ENCODE measurements at regions not wholly inside any gene's neighbourhood (a gene's known extent, or its start where the extent isn't known, plus 50 kb on each side); places are given as distances from the start of the nearest gene placed in this dataset.
"Not testable (repeated sequence)": the region's sequence is repeated elsewhere in the genome, so short reads cannot be mapped to it uniquely, and the experiment has no call there.

GRCh38 chr7:4438723-4439245 lies 243.3 kb upstream of the FOXK1 start:
- DNase-seq: no peak

GRCh38 chr7:4439444-4439843 lies 242.7 kb upstream of the FOXK1 start:
- no peak for DNase-seq

- DNase-seq: no peak
These were observed 238.0 kb upstream of the FOXK1 start for GRCh38 chr7:4444106-4444505.

- no peak for DNase-seq
These were observed 236.3 kb upstream of the FOXK1 start for GRCh38 chr7:4445777-4446176.

- DNase-seq: no peak
These were observed 232.8 kb upstream of the FOXK1 start for GRCh38 chr7:4449263-4449662.

- DNase-seq: no peak
These were observed 231.6 kb upstream of the FOXK1 start for GRCh38 chr7:4450483-4450882.

- no peak for DNase-seq
These were observed 221.5 kb upstream of the FOXK1 start for GRCh38 chr7:4460597-4460996.

- no peak for DNase-seq
These were observed 220.6 kb upstream of the FOXK1 start for GRCh38 chr7:4461531-4461930.

GRCh38 chr7:4468320-4469102 lies 213.6 kb upstream of the FOXK1 start:
- no peak for DNase-seq

GRCh38 chr7:4470246-4470645 lies 211.8 kb upstream of the FOXK1 start:
- DNase-seq: no peak

- peak; percentile 78 for DNase-seq
These were observed 209.4 kb upstream of the FOXK1 start for GRCh38 chr7:4472728-4473127.

GRCh38 chr7:4479367-4480039 lies 202.6 kb upstream of the FOXK1 start:
- peak; percentile 32 for DNase-seq

- not testable (repeated sequence) for DNase-seq
These were observed 202.0 kb upstream of the FOXK1 start for GRCh38 chr7:4480131-4480530.

GRCh38 chr7:4483851-4484250 lies 198.2 kb upstream of the FOXK1 start:
- no peak for DNase-seq

GRCh38 chr7:4484545-4484944 lies 197.6 kb upstream of the FOXK1 start:
- no peak for DNase-seq

GRCh38 chr7:4486907-4487306 lies 195.2 kb upstream of the FOXK1 start:
- no peak for DNase-seq

- not testable (repeated sequence) for DNase-seq
These were observed 185.2 kb upstream of the FOXK1 start for GRCh38 chr7:4496911-4497310.

- DNase-seq: no peak
These were observed 181.3 kb upstream of the FOXK1 start for GRCh38 chr7:4500812-4501211.

- DNase-seq: not testable (repeated sequence)
These were observed 174.2 kb upstream of the FOXK1 start for GRCh38 chr7:4507886-4508285.

- no peak for DNase-seq
These were observed 168.6 kb upstream of the FOXK1 start for GRCh38 chr7:4513450-4513849.

- DNase-seq: peak; percentile 33
These were observed 162.1 kb upstream of the FOXK1 start for GRCh38 chr7:4519819-4520520.

- DNase-seq: no peak
These were observed 158.9 kb upstream of the FOXK1 start for GRCh38 chr7:4523219-4523618.

GRCh38 chr7:4523873-4524272 lies 158.2 kb upstream of the FOXK1 start:
- no peak for DNase-seq

- no peak for DNase-seq
These were observed 156.2 kb upstream of the FOXK1 start for GRCh38 chr7:4525884-4526283.
